ENCODE measurements at regions not wholly inside any gene's neighbourhood (a gene's known extent, or its start where the extent isn't known, plus 50 kb on each side); places are given as distances from the start of the nearest gene placed in this dataset.
"Not testable (repeated sequence)": the region's sequence is repeated elsewhere in the genome, so short reads cannot be mapped to it uniquely, and the experiment has no call there.

DNA sequence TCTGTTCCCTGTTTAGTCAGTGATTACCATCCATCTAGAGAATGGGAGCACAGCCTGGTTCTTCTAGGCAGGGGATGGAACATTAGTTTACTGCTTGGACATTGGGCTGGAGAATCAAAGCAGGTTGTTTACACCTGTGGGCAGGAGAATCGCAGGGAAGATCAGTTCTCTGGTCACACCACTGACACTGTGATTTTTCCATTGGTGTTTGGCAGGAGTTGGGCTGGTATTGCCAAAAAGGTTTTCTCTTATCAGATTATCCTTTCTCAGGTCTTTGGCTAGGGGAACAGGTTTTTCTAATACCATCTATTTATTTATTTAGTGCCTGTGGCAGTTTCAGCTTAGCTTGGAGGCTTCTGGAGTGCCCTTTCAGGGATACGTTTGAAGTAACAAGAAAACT lies 219.3 kb upstream of the GRIN3A start:
- DNase-seq: no peak

DNA sequence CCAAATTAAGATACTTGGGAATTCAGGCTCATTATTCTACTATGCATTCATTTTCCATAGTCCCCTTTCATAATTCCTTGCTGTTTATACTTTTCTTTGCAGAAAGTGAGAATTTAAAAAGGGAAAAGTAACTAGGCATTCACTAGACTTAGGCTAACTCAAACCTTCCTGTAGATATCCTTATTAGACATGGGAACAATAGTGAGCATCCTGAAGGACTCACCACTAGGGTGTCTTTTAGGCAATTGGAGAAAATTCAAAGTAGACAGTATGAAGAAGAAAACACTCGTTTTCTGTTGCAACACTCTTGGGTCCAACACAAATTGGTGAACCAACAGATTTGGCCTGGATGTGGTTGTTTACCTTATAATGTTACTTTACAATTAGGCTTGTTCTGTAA lies 213.2 kb upstream of the GRIN3A start:
- DNase-seq: no peak

DNA sequence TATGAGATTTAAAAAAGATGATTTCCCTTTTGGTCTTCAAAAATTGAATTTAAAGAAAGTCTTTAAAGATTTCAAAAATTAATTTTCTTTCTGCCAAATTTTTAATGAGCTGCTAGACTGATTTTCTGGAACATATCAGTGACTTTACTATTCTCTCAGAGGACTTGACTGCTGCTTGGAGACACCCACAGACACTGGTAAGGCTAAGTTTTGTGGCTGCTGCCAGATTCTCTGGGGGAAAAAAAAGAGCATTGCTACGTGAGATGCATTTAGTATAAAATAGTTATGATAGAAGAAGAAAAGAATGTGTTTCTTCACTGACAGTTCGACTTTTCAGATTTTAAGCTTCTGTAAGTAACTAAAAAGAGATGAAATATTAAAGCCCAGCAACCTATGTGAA lies 193.3 kb upstream of the GRIN3A start:
- DNase-seq: no peak

DNA sequence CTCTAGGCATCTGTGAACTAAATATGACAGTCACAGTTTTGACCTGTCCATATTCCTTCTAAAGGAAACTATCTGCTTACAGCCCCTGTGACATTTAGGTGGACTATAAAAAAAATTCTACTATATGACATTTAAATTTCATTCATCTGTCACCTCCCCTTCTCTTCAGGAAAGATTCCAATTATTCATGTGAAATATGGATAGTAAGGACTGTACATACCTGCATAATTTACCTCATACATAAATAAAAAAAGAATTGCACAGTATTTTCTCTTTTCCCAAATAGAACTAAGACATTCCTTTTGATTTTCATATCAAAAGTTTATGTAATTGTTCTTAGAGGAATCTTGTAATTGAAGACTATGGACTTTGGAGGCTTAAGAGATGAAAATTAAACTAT lies 192.3 kb upstream of the GRIN3A start:
- no peak for DNase-seq

DNA sequence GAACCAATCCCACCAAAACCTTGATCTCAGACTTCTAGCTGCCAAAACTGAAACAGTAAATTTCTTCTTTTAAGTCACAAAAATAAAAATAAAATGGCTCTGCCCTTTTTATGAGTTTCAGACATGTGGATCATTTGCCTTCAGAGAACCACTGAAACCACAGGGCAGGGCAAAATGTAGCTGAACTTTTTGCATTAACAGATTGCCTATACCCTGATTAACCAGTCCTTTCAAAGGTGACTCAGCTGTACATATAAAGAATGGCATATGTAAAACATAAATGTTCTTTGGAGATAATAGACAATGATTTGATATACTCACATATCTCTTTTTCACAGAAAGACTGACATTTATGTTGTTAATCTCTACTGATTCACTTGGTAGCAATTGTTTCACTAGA lies 187.1 kb upstream of the GRIN3A start:
- no peak for DNase-seq

DNA sequence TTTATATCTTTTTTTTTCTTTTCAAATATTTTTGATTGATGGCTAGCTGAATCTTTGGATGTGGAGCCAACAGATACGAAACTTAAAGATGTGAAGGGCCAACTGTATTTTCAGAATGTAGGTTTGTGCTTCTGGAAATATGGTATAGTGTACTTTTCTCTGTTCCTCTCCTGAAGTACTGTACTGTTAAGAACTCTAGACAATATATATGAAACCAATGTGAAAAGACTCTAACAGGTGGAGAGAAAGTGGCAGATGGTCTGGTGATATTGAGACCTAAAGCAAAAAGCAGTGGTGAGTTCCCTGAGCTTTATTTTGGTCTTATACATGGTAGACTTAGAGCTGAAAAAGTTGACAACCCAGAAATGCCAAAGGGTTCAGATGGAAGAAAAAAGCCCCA lies 185.0 kb upstream of the GRIN3A start:
- no peak for DNase-seq

DNA sequence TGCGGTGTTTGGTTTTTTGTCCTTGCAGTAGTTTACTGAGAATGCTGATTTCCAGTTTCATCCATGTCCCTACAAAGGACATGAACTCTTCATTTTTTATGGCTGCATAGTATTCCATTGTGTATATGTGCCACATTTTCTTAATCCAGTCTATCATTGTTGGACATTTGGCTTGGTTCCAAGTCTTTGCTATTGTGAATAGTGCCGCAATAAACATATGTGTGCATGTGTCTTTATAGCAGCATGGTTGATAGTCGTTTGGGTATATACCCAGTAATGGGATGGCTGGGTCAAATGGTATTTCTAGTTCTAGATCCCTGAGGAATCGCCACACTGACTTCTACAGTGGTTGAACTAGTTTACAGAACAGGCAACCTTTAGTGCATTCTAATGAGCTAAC lies 178.5 kb upstream of the GRIN3A start:
- not testable (repeated sequence) for DNase-seq

DNA sequence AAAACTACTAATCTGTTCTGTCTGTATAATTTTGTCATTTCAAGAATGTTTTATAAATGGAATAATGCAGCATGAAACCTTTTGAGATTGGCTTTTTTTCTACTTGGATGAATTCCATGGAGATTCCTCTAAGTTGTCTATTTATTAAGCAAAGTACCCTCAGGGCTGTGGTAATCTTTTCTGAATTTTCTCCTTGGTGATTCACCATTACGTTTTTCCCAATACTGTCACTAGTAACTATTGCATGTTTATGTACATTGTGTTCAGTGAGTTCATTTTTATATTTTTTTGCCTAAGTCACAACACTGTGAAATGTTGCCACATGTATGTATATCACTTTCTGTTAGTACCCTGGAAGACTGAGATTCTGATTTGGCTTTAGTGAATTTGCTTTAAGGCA lies 177.0 kb upstream of the GRIN3A start:
- no peak for DNase-seq

DNA sequence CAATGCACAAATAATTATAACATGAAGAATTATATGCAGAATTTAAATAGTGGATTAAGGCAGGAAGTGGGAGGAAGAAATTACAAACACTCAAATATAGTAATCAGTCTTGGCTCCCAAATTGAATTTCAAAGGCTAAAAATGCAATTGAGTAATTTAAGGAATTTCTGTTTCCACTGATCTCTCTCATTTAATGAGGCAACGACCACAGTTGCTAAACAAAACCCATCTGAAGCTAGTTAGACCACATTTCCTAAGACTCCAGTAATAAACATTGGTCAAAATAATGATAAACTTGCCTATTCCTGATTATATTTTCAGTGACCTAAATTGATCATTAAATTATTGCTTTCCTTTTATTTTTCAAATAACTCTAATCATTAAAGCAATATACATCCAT lies 174.3 kb upstream of the GRIN3A start:
- no peak for DNase-seq

DNA sequence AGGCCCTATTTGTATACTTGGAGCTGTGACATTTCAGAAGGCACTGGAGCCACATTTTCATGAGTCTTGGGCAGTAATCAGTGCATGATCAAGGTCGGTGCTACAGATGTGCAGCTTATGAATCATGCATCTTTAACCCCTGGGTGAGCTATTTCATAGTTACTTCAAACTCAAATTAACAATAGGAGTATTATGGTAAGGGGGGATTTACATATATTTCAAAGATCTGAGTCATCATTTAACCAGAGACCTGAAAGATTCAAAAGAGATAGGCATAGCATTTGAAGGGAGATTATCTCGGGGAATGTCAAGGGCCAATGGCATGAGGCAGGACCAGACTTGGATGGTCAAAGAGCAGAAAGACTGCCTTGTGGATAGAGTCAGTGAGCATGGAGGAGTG lies 169.0 kb upstream of the GRIN3A start:
- no peak for DNase-seq

DNA sequence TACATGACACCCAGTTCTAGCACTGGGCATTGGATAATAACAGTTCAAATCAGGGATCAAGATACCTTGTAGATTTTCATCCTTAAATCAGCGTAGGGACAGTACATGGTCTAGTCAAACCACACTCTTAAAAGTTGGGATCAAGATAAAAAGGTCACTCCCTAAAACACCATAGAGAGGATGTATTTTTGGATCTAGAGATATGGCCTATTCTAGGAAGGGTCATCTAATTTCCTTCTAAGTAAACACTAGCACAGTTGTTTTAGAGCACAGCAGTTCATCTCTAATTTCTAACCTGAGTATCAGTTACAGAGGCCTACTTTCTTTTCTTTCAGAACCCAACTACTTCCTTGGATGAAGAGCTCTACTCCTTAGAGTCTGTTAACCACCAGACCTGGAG lies 166.4 kb upstream of the GRIN3A start:
- DNase-seq: no peak

DNA sequence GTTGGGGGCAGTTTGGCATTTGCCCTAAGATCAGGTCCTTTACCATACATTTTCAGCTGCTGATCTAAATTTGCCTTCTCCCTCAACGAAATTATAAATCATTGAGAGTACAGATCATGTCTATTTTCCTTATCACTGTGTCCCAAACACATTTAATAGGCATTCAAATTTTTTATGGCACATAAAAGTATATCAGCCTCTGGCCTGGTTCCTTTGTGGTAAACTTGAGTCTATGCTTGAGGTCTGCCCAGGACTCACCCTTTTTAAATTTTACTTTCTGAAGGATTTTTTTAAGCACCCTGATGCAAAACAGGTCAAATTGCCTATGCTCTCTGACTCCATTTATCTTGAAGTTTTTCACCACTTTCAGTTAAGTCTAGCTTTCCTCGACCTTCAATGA lies 163.6 kb upstream of the GRIN3A start:
- DNase-seq: no peak

DNA sequence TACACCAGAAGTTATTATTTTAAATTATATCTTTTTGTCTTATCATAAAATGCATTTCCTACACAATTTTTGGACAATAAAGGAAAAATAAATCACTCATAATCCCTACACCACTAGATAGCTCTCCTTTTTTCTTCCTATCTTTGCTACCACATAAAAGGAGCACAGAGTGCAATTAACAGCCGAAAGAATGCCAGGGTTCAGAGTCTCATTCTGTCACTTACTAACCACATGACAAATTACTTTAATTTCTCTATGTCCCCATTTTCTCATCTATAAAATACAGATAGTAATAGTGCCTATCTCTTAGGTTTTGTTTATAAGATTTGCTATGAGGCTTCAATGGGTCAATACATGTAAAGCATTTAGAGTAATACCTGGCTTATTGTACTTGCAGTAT lies 158.7 kb upstream of the GRIN3A start:
- DNase-seq: no peak

DNA sequence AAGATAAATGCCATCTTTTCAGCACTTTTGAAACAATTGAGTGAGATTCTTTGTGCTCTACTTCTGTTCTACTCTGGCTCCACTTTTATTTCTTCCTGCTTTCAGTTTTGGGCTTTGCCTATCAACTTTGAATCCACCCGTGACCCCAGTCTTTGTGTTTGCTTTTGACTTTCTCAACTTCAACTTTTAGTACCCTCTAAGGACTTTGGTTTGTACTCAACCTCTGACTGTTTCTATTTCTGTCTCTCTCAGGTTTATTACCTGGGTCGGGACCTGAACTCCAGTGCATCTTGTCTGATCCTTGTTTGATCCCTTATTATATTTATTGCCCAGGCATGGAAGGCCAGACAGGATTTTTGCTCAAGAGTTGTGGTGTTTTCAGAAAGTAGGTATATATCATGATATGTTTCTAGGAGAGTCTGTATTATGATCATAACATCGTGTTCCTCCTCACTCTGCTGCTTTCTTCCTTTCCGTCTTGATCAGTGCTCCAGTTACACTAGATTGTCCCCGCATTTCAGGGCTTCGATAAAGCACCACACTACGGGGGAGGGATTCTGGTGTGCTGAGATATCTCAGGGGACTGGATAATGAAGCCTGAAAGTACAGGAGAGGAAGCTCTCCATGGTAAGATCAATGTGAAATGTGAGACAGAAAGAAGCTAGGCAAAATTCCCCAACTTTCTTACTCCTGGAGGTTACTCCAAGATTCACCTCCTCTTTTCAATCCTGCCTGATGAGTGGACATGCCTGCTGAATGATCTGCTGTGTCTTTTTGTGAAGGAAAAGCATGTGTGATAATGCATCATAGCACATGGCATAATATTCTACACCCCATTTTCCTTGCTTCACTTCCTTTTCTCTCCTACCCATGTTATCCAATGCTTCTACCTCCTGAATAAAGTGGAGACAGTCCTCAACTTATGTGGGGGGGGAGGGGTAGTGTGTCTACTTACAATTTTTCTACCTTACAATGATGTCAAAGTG lies 155.5 kb upstream of the GRIN3A start:
- no peak for DNase-seq

DNA sequence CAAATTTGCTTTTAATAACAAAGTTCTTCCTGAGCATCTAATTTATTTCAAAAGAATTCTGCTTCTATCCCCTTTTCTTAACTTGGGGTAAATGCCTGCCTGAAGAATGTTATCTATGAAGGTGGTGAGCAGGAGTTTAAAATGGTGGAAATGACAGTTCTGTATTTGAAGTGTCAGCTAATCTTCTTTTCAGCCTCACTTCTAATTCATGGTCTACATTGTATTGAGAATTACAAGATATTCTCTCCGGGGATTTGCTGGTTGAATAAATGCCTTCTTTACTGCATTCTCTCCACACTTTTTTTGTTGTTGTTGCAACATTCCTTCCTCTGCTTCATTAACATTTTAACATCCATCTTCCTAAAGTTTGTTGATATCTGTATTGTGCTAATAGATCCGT lies 143.1 kb upstream of the GRIN3A start:
- DNase-seq: no peak

DNA sequence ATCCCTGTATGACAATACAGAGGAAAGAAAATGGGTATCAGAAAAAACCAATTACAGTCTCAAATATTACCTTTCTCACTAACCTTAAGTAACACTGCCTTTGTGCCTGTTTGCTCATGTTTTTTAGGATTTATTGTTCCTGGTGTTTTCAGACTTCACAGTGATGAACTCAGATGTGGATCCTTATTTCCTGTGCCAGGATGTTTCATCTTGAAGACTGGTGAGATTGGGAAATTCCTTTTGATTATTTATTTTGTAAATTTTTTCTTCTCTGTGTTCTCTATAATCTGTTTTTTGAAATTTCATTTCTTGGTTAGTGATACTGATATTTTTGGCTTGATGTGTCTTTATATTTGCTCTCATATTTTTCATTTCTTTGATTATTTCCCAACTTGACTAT lies 142.4 kb upstream of the GRIN3A start:
- DNase-seq: no peak

DNA sequence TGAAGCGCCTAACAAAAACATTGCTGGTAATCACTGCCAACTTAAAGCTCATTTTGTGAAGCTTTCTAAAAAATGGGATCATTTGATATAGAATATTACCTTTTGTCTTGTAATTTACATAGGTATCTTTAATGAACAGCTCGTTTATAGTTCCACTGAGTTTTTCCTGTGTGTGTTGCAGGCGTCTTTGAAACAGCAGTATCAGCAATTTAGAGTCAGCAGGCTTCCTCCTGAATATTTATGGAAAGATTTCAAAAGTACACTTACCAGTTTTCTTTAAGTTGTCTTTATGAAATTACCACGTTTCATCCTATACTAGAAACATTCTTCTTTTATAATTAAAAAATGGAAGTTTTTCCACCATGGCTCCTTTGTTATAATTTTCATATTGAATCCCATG lies 140.3 kb upstream of the GRIN3A start:
- DNase-seq: no peak

DNA sequence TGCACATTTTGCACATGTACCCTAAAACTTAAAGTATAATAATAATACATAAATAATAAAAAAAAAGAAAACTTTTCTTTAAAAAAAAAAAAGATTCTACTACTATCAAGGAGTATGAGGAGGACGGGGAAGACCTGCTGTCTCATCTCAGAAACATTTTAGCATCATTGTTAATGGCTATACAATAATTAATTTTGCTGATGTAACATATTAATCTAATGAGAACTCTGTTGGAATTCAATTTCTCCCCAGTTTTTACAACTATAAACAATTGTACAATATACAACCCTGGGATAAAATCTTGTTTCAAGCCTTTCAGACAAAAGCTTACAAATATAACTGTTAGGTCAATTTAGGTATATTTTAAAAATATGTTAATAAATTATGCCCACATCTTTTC lies 139.0 kb upstream of the GRIN3A start:
- no peak for DNase-seq

DNA sequence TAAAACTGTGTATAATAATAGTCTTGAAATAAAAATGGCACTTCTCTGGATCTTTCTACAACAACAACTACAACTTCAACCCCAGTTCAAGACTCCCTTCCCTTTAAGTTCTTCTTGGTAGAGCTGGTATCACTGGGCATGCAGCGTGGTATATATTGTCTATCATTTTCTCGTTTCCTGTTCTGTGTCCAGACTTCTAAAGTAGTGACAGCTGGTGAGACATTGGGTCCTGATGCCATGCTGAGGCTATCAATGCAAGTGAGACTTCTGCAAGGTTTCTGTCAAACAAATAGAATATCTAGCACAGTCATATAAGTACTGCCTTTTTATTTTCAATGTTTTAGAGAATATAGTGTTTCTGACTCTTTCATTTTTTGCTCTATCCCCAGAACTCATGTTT lies 123.0 kb upstream of the GRIN3A start:
- no peak for DNase-seq

DNA sequence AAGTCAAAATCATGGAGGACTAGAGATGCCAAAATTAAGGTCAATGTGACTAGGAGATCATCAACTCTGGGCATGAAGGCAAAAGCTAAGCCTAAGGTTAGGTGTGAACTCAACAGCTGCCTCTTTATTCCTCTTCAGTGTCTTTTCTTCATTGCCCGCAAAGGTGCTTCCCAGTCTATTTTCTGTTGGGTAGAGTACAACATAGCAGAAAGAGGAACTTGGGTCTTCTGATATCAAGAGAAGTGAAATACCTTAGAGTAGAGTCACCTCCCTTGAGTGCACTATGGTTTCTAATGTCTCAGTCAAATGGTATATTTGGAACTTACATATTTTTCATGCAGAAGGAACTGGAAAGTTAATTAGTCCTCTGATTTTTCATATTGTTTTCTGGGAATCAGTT lies 122.5 kb upstream of the GRIN3A start:
- DNase-seq: no peak

DNA sequence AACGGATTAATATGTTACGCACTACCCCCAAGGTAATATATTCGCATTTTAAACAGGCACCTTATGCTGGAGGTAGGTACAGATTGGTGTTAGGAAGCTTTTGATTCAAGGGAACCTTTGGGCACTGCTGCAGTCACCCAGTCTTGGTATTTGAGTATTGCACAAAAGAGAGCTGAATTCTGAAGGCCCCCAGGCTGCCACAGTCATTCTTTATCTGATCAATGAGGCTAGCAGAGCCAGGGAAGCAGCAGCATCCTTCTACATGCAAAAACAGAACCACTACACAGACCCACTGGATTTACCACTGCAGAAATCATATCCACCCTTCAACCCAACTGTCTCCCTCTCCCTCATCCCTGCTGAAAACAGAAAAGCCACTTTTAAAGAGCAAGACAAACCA lies 121.2 kb upstream of the GRIN3A start:
- no peak for DNase-seq

DNA sequence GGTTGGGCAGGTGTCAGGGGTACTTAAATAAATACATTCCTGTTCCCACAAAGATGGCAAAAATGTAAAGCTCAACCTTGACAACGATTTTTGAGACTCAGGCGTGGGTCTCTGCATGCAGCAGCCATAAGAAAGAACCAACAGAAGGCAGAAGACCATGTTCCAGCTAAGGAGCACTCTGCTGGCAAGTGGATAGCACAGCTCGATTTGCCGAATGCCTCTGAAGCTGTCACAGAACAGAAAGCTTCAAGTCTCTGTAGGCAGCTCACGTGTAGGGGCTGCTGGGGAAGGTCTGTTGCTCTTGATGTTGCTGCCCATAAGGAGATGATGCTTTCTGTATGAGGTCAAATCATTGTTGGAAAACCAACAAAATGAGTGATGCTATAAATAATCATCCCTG lies 119.6 kb upstream of the GRIN3A start:
- DNase-seq: no peak

DNA sequence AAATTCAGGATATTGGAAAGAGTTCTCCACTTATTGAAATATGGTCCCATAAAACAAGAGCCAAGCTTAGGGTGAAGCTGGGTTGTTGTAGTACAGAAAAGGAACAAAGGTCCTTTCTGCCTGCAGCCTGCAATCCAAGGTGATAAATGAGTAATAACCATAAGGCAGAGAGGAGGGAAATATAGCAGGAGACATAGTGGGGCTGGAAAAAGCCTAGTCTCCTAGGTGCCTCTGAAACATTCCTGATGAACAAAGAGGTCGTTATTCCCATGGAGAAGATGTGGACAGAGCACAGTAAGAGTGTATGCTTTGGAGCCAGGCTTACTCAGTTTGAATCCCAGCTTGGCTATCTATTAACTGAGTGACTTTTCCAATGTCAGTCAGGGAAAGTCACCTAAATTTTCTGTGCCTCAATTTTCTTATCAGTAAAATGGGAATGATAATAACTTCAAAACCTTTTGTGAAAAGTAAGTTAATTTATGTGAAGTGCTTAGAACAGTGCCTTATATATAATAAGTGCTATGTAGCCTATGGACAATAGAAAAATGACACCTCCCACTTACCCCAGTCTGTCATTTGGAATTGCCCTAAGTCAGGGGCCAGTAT lies 110.8 kb upstream of the GRIN3A start:
- no peak for DNase-seq

DNA sequence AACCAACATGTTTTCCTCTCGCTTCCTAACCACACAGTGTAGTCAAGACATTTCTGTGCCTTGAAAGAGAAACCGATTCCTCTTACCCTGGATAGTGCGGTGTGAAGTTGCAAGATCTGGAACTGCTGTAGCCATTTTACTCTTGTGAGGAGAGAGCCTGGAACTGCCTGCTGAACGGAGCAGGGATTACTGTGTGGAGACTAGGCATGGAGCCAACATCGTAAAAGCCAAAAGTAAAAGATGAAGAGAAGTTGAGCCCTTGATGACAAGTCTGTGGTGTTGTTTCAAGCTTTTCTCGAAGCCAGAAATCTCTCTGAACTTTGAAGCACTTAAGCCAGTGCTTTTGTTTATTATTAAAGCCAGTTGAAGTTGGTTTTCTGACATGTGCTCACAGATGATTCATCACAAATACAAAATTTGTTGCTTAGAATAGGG lies 110.1 kb upstream of the GRIN3A start:
- no peak for DNase-seq

DNA sequence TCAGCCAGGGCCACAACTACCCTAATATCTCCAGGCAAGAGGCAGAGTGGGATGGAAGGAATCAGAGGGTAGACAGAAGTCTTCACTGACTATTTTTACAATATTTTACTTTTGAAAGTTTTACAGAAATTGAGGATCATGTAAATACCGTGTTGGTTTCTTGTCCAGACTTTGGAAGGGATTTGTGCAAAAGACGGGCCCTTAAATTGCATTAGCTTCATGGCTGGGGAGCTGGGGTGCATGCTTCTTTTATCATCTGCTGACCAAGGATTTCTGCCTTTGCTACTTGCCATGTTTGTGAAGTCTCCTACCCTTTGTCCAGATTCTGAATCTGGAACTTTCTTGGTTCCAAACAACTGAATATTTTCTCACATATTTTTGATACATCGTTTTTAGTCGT lies 107.7 kb upstream of the GRIN3A start:
- no peak for DNase-seq

Data from bone marrow (tissue), 2 donors.